HepG2 (cell line): ENCODE measurements at regions not wholly inside any gene's neighbourhood (a gene's known extent, or its start where the extent isn't known, plus 50 kb on each side); places are given as distances from the start of the nearest gene placed in this dataset.

Source experiments
- ATAC-seq: fragments of 200-7000 bp; cut with Tn5 transposase; 3 replicates; pipeline ENCODE4 v1.9.1; 2020; ENCODE audit warnings: mild to moderate bottlenecking, moderate library complexity
- BruUV-seq: library from RNA; stranded (reverse); fragments of 400-500 nt; replicated peaks from 2 replicates; lab custom pipeline; 2021; lab: Mats Ljungman, UMichigan
- CTCF ChIA-PET: fragments of 300-600 bp; formaldehyde crosslinking; extraction: SDS; loops from one replicate; lab custom pipeline; 2021; ENCODE audit warnings: low total read pairs, inconsistent platforms, low intra/inter-chr PET ratio; lab: Yijun Ruan, JAX
- POLR2A ChIA-PET: fragments of 350-600 bp; sonication (Branson Sonifier 250); formaldehyde crosslinking; loops from one replicate; lab custom pipeline; 2020; ENCODE audit warnings: antibody characterized with exemption, inconsistent platforms; lab: Yijun Ruan, JAX
- DNase-seq: peaks from one replicate; pipeline ENCODE4 v3.0.0-alpha.2; 2015; ENCODE audit warnings: low spot score
- FAIRE-seq: peaks from 3 replicates; lab custom pipeline; 2011; peaks lifted over from hg19 to GRCh38; lab: Jason Lieb, UNC
- H2AFZ ChIP-seq: one replicate; pipeline ENCODE4 v1.6.1; 2011; ENCODE audit warnings: low read length, inconsistent platforms
- H3K27ac ChIP-seq: fragments of 300-600 bp; 3 replicates; pipeline ENCODE4 v1.8.0; 2011; ENCODE audit warnings: mixed run types, mild to moderate bottlenecking, mixed read lengths, low read length, inconsistent platforms; ENCODE audit not compliant: insufficient read depth; ENCODE audit errors: extremely low read length
- H3K27me3 ChIP-seq, 2 experiments: fragments of 200-600 bp in 1 of 2; 2 replicates in 1 of 2; 3 replicates in 1 of 2; pipeline versions ENCODE4 v1.6.0 to v1.8.0; 2011; ENCODE audit warnings: low read length in 2 of 2, mild to moderate bottlenecking in 2 of 2, moderate library complexity in 2 of 2, inconsistent platforms in 1 of 2; ENCODE audit not compliant: insufficient read depth in 2 of 2, control insufficient read depth in 1 of 2
- H3K36me3 ChIP-seq, 2 experiments: fragments of 200-600 bp in 1 of 2; replicated peaks in 1 of 2; 2 replicates in 1 of 2; 3 replicates in 1 of 2; pipeline versions ENCODE4 v1.5.1 to v1.8.0; 2011; ENCODE audit warnings: low read length in 2 of 2, inconsistent platforms in 1 of 2; ENCODE audit not compliant: insufficient read depth in 2 of 2, control insufficient read depth in 1 of 2
- H3K4me1 ChIP-seq: 2 replicates; pipeline ENCODE4 v1.5.1; 2012; ENCODE audit warnings: low read length, inconsistent platforms; ENCODE audit not compliant: insufficient read depth
- H3K4me2 ChIP-seq: 2 replicates; pipeline ENCODE4 v1.6.0; 2011; ENCODE audit warnings: low read depth, low read length, inconsistent platforms
- H3K4me3 ChIP-seq, 3 experiments: fragments of 200-600 bp in 1 of 3; sonication (generic), shearing (Covaris generic) in 1 of 3; replicated peaks in 1 of 3; 2 replicates each; pipeline ENCODE4 v1.5.1; 2011 to 2016; ENCODE audit warnings: low read length in 3 of 3, inconsistent platforms in 2 of 3, low read depth in 2 of 3, mild to moderate bottlenecking in 2 of 3, control low read depth in 1 of 3, mixed read lengths in 1 of 3; ENCODE audit not compliant: insufficient read depth in 1 of 3
- H3K79me2 ChIP-seq: one replicate; pipeline ENCODE4 v1.6.1; 2011; ENCODE audit warnings: low read length, inconsistent platforms; ENCODE audit not compliant: insufficient read depth
- H3K9ac ChIP-seq: 2 replicates; pipeline ENCODE4 v1.6.0; 2011; ENCODE audit warnings: mild to moderate bottlenecking, low read depth, low read length, inconsistent platforms; ENCODE audit not compliant: insufficient read depth
- H3K9me3 ChIP-seq: 2 replicates; pipeline ENCODE4 v1.5.1; 2012; ENCODE audit warnings: mild to moderate bottlenecking, low read length
- H4K20me1 ChIP-seq: 2 replicates; pipeline ENCODE4 v1.6.0; 2011; ENCODE audit warnings: inconsistent platforms, mild to moderate bottlenecking, low read length, moderate library complexity; ENCODE audit not compliant: insufficient read depth
- BCL3 ChIP-seq: sonication (generic); formaldehyde crosslinking; IDR thresholded peaks from 2 replicates; pipeline ENCODE4 v1.5.1; 2020; ENCODE audit warnings: mild to moderate bottlenecking, missing genetic modification reagents, moderate library complexity
- CENPBD1 ChIP-seq: sonication (generic); formaldehyde crosslinking; IDR thresholded peaks from 2 replicates; pipeline ENCODE4 v1.8.0; 2022; ENCODE audit warnings: missing genetic modification reagents, low read depth, mild to moderate bottlenecking, borderline replicate concordance
- DZIP1 ChIP-seq: sonication (generic); formaldehyde crosslinking; IDR thresholded peaks from 2 replicates; pipeline ENCODE4 v1.5.0; 2020; ENCODE audit warnings: mild to moderate bottlenecking, missing genetic modification reagents
- FOXA1 ChIP-seq, 2 experiments: fragments of 450-650 bp in 1 of 2; sonication (generic) in 1 of 2; formaldehyde crosslinking in 1 of 2; IDR thresholded peaks; 2 replicates each; pipeline versions ENCODE4 v1.4.0 to v1.6.1; 2016 to 2020; ENCODE audit warnings: missing genetic modification reagents in 1 of 2
- SAFB2 ChIP-seq: sonication (generic); formaldehyde crosslinking; IDR thresholded peaks from 2 replicates; pipeline ENCODE4 v1.5.1; 2020; ENCODE audit warnings: missing genetic modification reagents, low read depth, mild to moderate bottlenecking, borderline replicate concordance
- SATB2 ChIP-seq: sonication (generic); formaldehyde crosslinking; IDR thresholded peaks from 2 replicates; pipeline ENCODE4 v1.5.0; 2020; ENCODE audit warnings: missing genetic modification reagents
- SRY ChIP-seq: sonication (generic); formaldehyde crosslinking; IDR thresholded peaks from 2 replicates; pipeline ENCODE4 v1.8.0; 2022; ENCODE audit warnings: mild to moderate bottlenecking, missing genetic modification reagents
- ZNF383 ChIP-seq: sonication (generic); formaldehyde crosslinking; IDR thresholded peaks from 2 replicates; pipeline ENCODE4 v1.4.0; 2020; ENCODE audit warnings: missing genetic modification reagents, mild to moderate bottlenecking, borderline replicate concordance
- ZNF703 ChIP-seq: sonication (generic); formaldehyde crosslinking; IDR thresholded peaks from 2 replicates; pipeline ENCODE4 v1.5.1; 2020; ENCODE audit warnings: missing genetic modification reagents, mild to moderate bottlenecking, moderate library complexity, borderline replicate concordance
- WGBS: methylation state at CpG from one replicate; pipeline ENCODE4 v1.1.6; 2017; ENCODE audit warnings: low lambda C conversion rate; 5-methylcytosine and 5-hydroxymethylcytosine counted together
- in situ Hi-C: cut with HindIII; loops from 2 replicates; pipeline ENCODE4 v1.10.0; 2017; ENCODE audit warnings: low pct_unique_long_range_greater_than_20kb; ENCODE audit not compliant: extremely low pct_ligation_motif_present
- intact Hi-C: fragments of 100-400 bp; cut with micrococcal nuclease; formaldehyde crosslinking; loops from one replicate; pipeline ENCODE4 v1.10.0; 2022; ENCODE audit not compliant: unreplicated experiment

- TF ChIP-seq DZIP1 (CRISPR knock-in tag) = no peak
- no peak for TF ChIP-seq ZNF383
- TF ChIP-seq BCL3 (CRISPR knock-in tag) = no peak
- TF ChIP-seq ZNF703 (CRISPR knock-in tag) = no peak
- TF ChIP-seq FOXA1 (IDR thresholded peaks at IDR 0.05) = no peak
- no peak for TF ChIP-seq FOXA1 (CRISPR knock-in tag; IDR thresholded peaks at IDR 0.05)
- no peak for TF ChIP-seq SATB2 (CRISPR knock-in tag)
Observed at GRCh38 chr13:80083853-80084676, 256.9 kb downstream of the SPRY2 start (continued).

- no peaks in the 10 kb centered on the region for H3K4me1 ChIP-seq
- no TSS peak for BruUV-seq
- H3K27ac ChIP-seq = no peak overlapping the region
Observed at GRCh38 chr13:80083081-80083852, 257.7 kb downstream of the SPRY2 start.

More at GRCh38 chr13:80083081-80083852, 257.7 kb downstream of the SPRY2 start:
- H2AFZ ChIP-seq = no peak overlapping the region
- no peaks in the 10 kb centered on the region for H3K79me2 ChIP-seq
- FAIRE-seq (no peak), ATAC-seq (no peak), DNase-seq (no peak)
- H3K36me3 ChIP-seq = no peaks in the 10 kb centered on the region
- H3K4me3 ChIP-seq = no peak overlapping the region
- no peaks in the 10 kb centered on the region for H4K20me1 ChIP-seq
- POLR2A ChIA-PET = no interaction called here
- H3K27me3 ChIP-seq = no peaks in the 10 kb centered on the region
- H3K9ac ChIP-seq = no peak overlapping the region
- in situ Hi-C loops = no loop called here
- 55% methylated on average over 6 of the region's 6 CpGs for WGBS
- CTCF ChIA-PET = no interaction called here
- H3K4me2 ChIP-seq = no peak overlapping the region
- TF ChIP-seq CENPBD1 (CRISPR knock-in tag) (no peak), SRY (no peak), SAFB2 (CRISPR knock-in tag) (no peak)
- 0 out of 2 replicates have a peak, but pooled peaks cover 4% of the 10 kb centered on the region for H3K9me3 ChIP-seq
- intact Hi-C loops = no loop called here
